MM.1S (cell line): ENCODE measurements at regions not wholly inside any gene's neighbourhood (a gene's known extent, or its start where the extent isn't known, plus 50 kb on each side); places are given as distances from the start of the nearest gene placed in this dataset.
"Not testable (repeated sequence)": the region's sequence is repeated elsewhere in the genome, so short reads cannot be mapped to it uniquely, and the experiment has no call there.

Experiments used
- DNase-seq: peaks from one replicate; pipeline ENCODE4 v3.0.0-alpha.2; 2015
- H2AFZ ChIP-seq: fragments of 300-600 bp; sonication (generic); 2 replicates; pipeline ENCODE4 v1.6.0; 2016; ENCODE audit warnings: antibody characterized with exemption, low read length
- H3F3A ChIP-seq: fragments of 300-600 bp; sonication (generic); 2 replicates; pipeline ENCODE4 v1.6.1; 2016; ENCODE audit warnings: mild to moderate bottlenecking, antibody characterized with exemption, low read length, moderate library complexity, mixed read lengths; ENCODE audit not compliant: insufficient read depth
- H3K27ac ChIP-seq: fragments of 300-600 bp; sonication (generic); 2 replicates; pipeline ENCODE4 v1.5.1; 2016; ENCODE audit warnings: mild to moderate bottlenecking, low read length
- H3K27me3 ChIP-seq: fragments of 300-600 bp; sonication (generic); replicated peaks from 2 replicates; pipeline ENCODE4 v1.6.0; 2016; ENCODE audit warnings: low read length; ENCODE audit not compliant: insufficient read depth
- H3K36me3 ChIP-seq: fragments of 300-600 bp; sonication (generic); replicated peaks from 2 replicates; pipeline ENCODE4 v1.6.1; 2016; ENCODE audit warnings: mild to moderate bottlenecking, low read length, mixed read lengths; ENCODE audit not compliant: insufficient read depth
- H3K4me1 ChIP-seq: fragments of 300-600 bp; sonication (generic); 2 replicates; pipeline ENCODE4 v1.6.1; 2016; ENCODE audit warnings: low read length, mixed read lengths
- H3K4me2 ChIP-seq: fragments of 300-600 bp; sonication (generic); 2 replicates; pipeline ENCODE4 v1.6.0; 2016; ENCODE audit warnings: low read depth, low read length
- H3K4me3 ChIP-seq: fragments of 300-600 bp; sonication (generic); 2 replicates; pipeline ENCODE4 v1.5.1; 2016; ENCODE audit warnings: low read length, mixed read lengths
- H3K79me2 ChIP-seq: fragments of 300-600 bp; sonication (generic); 2 replicates; pipeline ENCODE4 v1.6.1; 2016; ENCODE audit warnings: mixed run types, low read length, mixed read lengths
- H3K9ac ChIP-seq: fragments of 300-600 bp; sonication (generic); 2 replicates; pipeline ENCODE4 v1.6.1; 2016; ENCODE audit warnings: low read length, mixed read lengths
- H3K9me2 ChIP-seq: fragments of 300-600 bp; sonication (generic); replicated peaks from 2 replicates; pipeline ENCODE4 v1.6.1; 2016; ENCODE audit warnings: mild to moderate bottlenecking, low read length, mixed read lengths; ENCODE audit not compliant: insufficient read depth
- H3K9me3 ChIP-seq: fragments of 300-600 bp; sonication (generic); replicated peaks from 2 replicates; pipeline ENCODE4 v1.6.1; 2016; ENCODE audit warnings: mild to moderate bottlenecking, low read length, mixed read lengths; ENCODE audit not compliant: insufficient read depth
- H4K20me1 ChIP-seq: fragments of 300-600 bp; sonication (generic); 2 replicates; pipeline ENCODE4 v1.6.1; 2016; ENCODE audit warnings: mild to moderate bottlenecking, low read length, moderate library complexity, mixed read lengths; ENCODE audit not compliant: insufficient read depth
- EZH2 ChIP-seq: fragments of 300-600 bp; sonication (generic); optimal IDR thresholded peaks from 2 replicates; pipeline ENCODE3; 2017; ENCODE audit warnings: low read depth, mild to moderate bottlenecking, antibody characterized with exemption, low read length, mixed read lengths
- EZH2phosphoT487 ChIP-seq: fragments of 300-600 bp; sonication (generic); IDR thresholded peaks from 2 replicates; pipeline ENCODE4 v1.6.1; 2018; ENCODE audit warnings: antibody characterized with exemption, low read length
- TF ChIP-seq, protein P1 (sequence below): fragments of 300-600 bp; sonication (generic); IDR thresholded peaks from 2 replicates; pipeline ENCODE4 v1.5.1; 2016; ENCODE audit warnings: antibody characterized with exemption, low read length, mixed read lengths

GRCh38 chr4:173998471-173999144 lies 284.9 kb downstream of the FBXO8 start:
- no peak overlapping the region for H3K9ac ChIP-seq
- no peaks in the 10 kb centered on the region for H3K4me1 ChIP-seq
- no peaks in the 10 kb centered on the region for H3K9me3 ChIP-seq
- no peaks in the 10 kb centered on the region for H3K36me3 ChIP-seq
- no peak for DNase-seq
- TF ChIP-seq, protein P1, sequence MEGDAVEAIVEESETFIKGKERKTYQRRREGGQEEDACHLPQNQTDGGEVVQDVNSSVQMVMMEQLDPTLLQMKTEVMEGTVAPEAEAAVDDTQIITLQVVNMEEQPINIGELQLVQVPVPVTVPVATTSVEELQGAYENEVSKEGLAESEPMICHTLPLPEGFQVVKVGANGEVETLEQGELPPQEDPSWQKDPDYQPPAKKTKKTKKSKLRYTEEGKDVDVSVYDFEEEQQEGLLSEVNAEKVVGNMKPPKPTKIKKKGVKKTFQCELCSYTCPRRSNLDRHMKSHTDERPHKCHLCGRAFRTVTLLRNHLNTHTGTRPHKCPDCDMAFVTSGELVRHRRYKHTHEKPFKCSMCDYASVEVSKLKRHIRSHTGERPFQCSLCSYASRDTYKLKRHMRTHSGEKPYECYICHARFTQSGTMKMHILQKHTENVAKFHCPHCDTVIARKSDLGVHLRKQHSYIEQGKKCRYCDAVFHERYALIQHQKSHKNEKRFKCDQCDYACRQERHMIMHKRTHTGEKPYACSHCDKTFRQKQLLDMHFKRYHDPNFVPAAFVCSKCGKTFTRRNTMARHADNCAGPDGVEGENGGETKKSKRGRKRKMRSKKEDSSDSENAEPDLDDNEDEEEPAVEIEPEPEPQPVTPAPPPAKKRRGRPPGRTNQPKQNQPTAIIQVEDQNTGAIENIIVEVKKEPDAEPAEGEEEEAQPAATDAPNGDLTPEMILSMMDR, result no peak
- TF ChIP-seq EZH2 (no peak), EZH2phosphoT487 (no peak)
- H3K27ac ChIP-seq, result no peak overlapping the region
- no peaks in the 10 kb centered on the region for H3K79me2 ChIP-seq
- H3F3A ChIP-seq, result no peaks in the 10 kb centered on the region
- no peaks in the 10 kb centered on the region for H3K9me2 ChIP-seq
- no peak overlapping the region for H3K4me2 ChIP-seq
- no peak overlapping the region for H3K4me3 ChIP-seq
- no peaks in the 10 kb centered on the region for H4K20me1 ChIP-seq
- H2AFZ ChIP-seq, result no peak overlapping the region
- no peaks in the 10 kb centered on the region for H3K27me3 ChIP-seq

DNA sequence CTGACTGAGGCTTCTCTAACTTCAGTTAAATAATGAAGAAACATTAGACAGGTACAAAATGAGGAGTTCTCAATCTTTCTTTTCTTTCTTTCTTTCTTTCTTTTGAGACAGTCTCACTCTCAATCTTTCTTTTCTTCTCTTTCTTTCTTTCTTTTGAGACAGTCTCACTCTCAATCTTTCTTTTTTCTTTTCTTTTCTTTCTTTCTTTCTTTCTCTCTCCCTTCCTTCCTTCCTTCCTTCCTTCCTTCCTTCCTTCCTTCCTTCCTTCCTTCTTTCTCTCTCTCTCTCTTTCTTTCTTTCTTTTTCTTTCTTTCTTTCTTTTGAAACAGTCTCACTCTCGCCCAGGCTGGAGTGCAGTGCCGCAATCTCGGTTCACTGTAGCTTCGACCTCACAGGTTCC lies 287.7 kb downstream of the FBXO8 start:
- not testable (repeated sequence) for H3K4me1 ChIP-seq, DNase-seq, H3K4me3 ChIP-seq, H3K36me3 ChIP-seq, H3K27me3 ChIP-seq, H3K9me2 ChIP-seq, H3K79me2 ChIP-seq, H3K4me2 ChIP-seq, H3K27ac ChIP-seq, H4K20me1 ChIP-seq, H3F3A ChIP-seq, H2AFZ ChIP-seq, H3K9ac ChIP-seq, H3K9me3 ChIP-seq

DNA sequence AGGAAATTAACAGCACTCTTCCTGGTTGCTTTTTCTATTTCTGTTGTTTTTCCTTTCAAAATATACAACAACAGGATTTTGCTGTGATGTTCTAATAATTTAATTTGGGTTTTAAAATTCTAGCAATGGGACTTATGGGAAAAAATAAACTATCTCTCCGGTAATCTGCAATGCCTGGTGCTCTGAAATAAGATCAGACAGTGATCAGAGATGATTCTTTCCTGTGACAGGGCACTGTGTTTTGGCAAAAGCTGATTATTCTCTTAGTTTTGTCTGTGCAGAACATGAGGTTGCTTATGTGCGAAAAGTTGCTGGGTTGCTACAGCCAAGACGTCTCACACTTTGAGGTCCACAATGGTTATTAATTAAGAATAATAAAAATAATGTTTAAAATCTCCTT lies 291.7 kb downstream of the FBXO8 start:
- Histone ChIP-seq H3K4me2 (no peak overlapping the region), H3K4me1 (no peaks in the 10 kb centered on the region), H3F3A (no peaks in the 10 kb centered on the region), H2AFZ (no peak overlapping the region), H4K20me1 (no peaks in the 10 kb centered on the region), H3K9ac (no peak overlapping the region), H3K27ac (no peak overlapping the region), H3K4me3 (no peak overlapping the region), H3K36me3 (no peaks in the 10 kb centered on the region), H3K27me3 (no peaks in the 10 kb centered on the region), H3K9me2 (no peaks in the 10 kb centered on the region), H3K9me3 (no peaks in the 10 kb centered on the region), H3K79me2 (no peaks in the 10 kb centered on the region)
- TF ChIP-seq EZH2phosphoT487 (no peak), EZH2 (no peak)
- TF ChIP-seq, protein P1, result no peak
- no peak for DNase-seq

- no peaks in the 10 kb centered on the region for H3K9me3 ChIP-seq
- H4K20me1 ChIP-seq, result no peaks in the 10 kb centered on the region
- no peaks in the 10 kb centered on the region for H3K9me2 ChIP-seq
- H3K36me3 ChIP-seq, result no peaks in the 10 kb centered on the region
- H3K27ac ChIP-seq, result no peak overlapping the region
- H3K79me2 ChIP-seq, result no peaks in the 10 kb centered on the region
- H3K27me3 ChIP-seq, result no peaks in the 10 kb centered on the region
- DNase-seq, result no peak
- no peaks in the 10 kb centered on the region for H3K4me1 ChIP-seq
- H3K4me3 ChIP-seq, result no peak overlapping the region
- no peak overlapping the region for H3K9ac ChIP-seq
- TF ChIP-seq EZH2 (no peak), EZH2phosphoT487 (no peak)
- TF ChIP-seq, protein P1, result no peak
- no peak overlapping the region for H3K4me2 ChIP-seq
- no peak overlapping the region for H2AFZ ChIP-seq
- H3F3A ChIP-seq, result no peaks in the 10 kb centered on the region
Observed at GRCh38 chr4:173991316-173991715, 292.2 kb downstream of the FBXO8 start.
